DMS114 treated with DMSO at 0.1 percent for 48 hours (cell line): ENCODE measurements at regions not wholly inside any gene's neighbourhood (a gene's known extent, or its start where the extent isn't known, plus 50 kb on each side); places are given as distances from the start of the nearest gene placed in this dataset.

ENCODE experiments used
- DNase-seq: peaks from one replicate; lab custom pipeline; 2025; ENCODE audit not compliant: unreplicated experiment; lab: John Stamatoyannopoulos, UW

DNA sequence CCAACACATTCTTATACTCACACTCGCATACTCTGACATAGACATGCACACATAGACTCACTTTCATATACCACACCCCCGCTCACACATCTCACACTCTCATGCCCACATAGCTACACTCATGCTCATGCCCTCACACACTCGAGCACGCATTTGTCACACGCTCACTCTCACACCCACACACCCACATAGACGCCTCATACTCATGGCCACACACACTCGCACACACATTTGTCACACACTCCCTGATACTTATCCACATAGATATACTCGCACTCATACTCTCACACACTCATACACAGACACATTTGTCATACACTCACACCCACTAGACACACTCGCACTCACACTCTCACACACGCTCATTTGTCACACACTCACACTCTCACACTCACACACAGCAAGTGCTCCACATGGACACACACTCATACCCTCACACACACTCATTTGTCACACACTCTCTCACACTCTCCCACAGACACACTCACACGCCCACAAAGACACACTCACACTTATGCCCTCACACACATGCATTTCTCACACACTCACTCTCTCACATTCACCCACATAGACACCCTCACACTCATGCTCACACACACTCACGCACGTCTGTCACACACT is 50.9 kb downstream of the TNP1 start:
- no peak for DNase-seq

DNA sequence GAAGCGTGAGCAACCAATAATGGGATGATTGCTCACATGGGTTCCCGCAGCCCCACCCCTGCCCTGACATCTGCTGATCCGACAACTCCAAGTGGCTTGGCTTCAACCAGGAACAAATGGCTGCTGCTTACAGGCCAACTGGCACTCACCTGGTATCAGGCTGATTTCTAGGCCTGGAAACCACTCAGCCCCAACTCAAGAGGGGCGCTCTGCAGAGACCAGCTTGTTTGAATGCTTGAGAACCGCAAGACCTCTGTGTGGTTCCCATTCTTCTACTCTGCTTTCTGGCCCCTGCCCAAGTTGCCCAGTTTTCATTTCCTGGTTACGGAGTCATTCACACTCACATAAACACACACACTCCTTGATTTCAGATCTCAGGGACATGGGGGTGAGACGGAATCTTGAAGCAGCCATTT is 52.0 kb downstream of the TNP1 start:
- no peak for DNase-seq

DNA sequence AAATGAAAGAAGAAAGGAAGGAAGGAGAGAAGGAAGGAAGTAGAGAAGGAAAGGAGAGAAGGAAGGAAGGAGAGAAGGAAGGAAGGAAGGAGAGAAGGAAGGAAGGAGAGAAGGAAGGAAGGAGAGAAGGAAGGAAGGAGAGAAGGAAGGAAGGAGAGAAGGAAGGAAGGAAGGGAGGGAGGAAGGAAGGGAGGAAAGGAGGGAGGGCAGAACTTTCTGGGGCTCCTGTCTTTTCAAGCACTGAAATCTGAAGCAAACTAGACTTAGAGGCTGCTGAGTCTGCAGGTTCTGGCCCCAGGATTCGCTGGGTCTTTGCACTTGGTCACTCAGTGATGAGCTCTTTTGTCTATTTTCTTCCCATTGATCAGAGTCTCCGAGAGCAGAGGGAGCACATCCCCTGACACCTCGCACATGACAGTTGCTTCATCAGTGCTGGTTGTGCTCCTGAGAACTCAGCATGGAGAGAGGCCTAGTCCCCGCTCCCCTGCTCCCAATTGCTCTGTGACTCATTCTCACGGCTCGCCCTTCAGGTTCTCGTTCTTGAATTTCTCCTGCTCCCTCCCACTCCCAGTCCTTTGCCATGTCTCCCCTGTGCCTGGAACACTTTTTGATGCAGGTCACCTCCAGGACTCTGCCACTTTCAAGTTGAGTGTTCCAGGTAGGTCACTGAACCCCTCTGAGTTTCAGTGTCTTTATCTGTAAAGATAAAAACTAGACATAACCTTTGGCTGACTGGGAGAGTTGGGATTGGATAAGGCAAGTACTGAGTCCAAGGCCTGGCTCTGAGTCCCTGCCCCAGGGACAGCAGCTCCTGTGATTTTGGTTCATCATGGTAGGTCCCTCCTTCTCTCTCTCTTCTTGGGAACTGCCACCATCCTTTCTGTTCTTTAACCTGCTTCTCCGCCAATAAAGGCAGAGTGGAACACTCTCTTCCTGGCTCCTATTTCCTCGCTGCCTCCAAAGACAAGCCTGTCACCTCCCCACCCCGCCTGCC is 55.2 kb downstream of the TNP1 start:
- no peak for DNase-seq

DNA sequence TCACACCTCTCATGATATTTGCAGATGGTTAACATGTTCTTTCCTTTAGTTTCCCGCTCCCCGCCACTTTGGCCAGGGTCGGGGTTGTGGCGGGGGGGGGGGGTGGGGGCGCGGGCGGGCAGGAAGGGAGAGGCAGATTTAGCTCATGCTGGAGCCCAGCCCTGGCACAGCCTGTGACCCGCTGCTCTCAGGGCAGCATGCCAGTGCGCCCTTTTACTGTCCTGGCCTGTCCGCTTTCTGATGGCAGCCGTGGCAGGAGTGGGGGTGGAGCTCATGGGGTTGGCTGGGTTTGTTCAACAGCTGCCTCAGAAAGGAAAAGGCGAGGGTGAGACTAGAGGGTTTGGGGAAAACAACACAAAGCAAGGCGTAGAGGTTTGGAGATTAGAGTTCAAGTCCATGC is 56.1 kb downstream of the TNP1 start:
- no peak for DNase-seq

DNA sequence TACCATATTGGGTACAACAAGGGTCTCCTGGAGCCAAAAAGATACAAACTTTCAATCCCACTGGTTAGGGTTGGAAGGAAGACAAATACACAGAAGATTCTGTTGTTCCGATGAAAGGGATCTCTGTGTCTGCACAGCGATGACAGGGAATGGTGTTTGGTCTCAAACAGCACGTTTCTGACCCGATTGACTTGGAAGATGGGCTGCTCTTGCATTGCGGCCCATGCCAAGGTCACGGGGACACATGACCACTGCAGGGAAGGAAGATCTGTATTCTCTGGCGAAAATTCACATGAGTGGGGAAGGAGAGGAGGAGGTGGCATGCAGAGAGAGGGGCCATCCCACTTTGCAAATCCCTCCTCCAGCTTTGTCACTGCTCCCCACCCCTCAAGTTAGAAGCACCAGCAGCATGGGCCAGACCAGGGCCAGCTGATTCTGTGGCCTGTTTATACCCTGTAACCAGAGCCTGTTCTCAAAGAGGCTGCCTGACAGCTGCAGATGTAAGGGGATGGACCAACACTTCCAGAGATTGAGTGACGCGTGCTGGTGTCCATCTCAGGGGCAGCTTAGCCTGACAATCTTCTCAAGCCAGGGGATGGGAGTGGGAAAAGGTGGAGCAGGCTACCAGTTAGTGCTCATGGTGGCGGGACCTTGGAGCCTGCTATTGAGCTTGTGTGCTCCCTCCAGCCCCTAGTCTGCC is 57.2 kb downstream of the TNP1 start:
- DNase-seq: no peak

DNA sequence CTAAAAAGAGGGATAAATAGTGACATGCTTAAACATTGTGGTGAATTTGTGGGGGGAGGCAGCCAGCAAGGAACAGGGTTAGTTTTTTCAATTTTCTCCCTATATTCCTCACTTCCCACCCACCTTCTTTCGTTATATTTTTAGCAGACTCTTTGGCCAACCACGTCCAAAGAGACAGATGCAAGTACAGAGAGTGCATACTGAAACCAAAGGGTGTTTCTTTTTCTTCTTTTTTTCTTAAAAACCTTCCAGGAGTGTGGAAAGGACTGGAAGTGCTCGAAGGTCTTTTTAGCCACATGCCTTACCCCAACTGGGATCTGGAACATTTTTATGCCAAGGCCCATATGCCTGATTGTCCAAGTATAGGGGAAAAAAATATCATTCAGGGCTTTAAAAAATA is 59.0 kb downstream of the TNP1 start:
- no peak for DNase-seq

DNA sequence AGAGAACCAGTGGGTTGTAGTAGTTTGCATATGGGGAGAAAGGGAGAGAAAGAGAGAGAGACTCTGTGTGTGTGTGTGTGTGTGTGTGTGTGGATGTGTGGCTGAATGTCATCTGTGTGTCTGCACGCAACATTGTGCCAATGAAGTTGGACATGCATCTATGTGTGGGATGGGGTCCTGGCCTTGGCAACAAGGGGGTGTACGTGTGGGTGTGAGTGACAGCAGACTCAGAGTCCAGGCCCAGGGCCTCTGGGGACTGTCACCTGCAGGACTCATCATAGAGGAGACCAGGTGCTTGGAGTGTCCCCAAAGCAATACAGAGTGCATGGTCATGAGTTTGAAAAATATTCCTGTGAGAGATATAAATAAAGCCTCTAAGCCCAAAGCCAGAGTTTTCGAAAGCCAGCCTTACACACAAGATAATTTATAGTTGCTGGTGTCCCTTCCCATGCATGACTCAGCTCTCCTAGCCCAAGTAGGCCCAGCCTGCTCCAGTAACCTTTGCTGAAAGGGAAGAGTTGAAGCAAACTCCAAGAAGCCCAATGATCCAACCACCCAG is 59.9 kb downstream of the TNP1 start:
- no peak for DNase-seq

DNA sequence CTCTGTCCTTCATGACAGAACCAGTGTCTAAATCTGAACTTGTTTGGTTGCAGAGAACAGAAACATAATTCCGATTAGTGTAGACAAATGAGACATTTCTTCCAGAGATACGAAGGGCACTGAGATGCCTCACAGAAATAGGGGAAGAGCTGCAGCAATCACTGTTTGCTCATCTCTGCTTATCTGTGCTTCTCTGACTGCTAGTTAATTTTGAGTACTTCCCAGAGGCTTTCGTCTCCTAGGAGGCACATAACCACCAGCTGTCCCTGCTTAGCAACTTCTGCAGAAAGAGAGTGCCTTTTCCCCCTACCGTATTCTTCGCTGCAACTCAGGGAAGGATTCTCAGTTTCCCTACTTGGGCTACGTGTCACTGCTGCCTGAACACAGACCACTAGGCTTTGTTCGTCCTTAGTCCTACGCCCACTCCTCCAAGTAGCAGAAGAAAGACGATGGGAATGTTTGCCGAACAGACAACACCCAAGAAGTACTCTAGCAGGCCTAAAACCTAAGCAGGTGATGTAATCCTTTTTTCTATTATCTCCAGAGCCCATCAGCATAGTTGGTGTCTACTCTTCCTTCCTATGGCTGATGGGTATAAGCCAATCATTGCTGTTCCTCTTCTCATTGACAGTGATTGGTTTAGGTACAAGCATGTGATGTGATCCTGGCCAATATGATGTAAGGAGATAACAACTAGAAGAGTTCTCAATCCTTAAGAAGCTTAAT is 63.6 kb downstream of the TNP1 start:
- DNase-seq: no peak

DNA sequence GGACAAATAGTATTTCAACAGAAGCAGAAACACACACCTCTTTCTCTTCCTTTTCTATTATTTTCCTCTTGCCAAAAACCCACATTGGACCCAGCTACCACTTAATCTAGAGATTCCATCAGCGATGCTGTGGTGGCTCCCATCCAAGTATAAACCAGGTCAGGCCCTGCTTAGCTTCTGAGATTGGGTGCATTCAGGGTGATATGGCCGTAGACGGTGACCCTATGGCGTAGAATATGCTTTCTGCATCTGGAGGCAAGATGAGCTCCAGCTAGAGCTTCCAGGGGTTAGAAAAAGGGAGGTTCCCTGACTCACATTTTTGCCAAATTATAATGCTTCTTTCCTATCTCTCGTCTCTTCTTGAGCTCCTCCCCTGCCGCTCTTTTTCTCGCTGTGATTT is 66.5 kb downstream of the TNP1 start:
- DNase-seq: no peak

DNA sequence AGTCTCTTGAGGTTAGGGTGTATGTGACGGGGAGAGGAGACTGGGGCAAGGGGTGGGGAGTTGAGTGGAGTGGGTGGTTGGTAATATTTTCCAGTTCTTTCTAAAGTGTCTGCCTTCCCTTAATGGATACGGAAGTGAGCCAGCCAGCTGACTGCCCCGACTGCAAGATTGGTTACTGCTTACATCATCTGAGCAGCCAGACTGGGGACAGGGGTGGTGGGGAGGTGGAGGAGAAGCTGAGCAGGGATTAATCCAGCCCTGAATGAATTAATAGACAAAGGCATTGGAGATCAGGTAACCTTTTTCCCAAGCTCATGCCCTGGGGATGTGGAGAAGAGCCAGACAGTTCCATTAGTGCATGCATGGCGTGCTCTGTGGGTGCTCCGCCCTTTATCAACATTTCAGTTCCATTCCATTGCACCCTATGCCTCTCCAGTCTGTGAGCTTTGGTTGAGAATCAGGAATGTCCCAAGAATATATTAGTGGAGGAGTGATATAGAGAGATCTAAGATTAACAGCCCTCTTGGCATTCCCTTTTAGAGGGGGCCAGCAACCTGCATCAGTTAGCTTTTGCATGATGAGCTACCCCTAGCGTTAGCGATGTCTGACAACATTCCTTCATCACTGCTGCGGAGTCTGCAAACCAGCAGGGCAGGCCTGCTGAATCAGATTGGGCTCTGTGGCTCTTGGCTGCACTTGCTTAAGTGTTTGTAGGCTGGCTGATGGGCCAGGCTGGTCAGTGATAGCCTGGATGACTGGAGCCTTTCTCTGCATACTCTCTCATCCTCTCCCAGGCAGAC is 67.4 kb downstream of the TNP1 start:
- no peak for DNase-seq

DNA sequence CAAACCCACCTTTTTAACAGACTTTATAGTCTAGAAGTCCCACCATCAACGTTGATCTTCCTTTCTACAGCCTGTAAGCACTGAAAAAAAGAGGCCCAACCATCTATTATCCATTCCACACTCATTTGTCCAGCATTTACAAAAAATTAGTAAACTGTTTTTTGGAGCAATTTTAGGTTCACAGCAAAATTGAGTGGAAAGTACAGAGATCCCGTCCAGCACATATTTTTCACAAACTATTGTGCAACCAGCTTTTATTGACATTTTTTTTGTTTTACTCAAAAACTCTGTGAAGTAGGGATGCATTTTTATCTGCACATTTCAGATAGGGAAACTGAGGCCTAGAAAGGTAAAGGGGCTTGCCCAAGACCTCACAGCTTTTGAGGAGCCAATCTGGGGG is 68.6 kb downstream of the TNP1 start:
- DNase-seq: no peak

DNA sequence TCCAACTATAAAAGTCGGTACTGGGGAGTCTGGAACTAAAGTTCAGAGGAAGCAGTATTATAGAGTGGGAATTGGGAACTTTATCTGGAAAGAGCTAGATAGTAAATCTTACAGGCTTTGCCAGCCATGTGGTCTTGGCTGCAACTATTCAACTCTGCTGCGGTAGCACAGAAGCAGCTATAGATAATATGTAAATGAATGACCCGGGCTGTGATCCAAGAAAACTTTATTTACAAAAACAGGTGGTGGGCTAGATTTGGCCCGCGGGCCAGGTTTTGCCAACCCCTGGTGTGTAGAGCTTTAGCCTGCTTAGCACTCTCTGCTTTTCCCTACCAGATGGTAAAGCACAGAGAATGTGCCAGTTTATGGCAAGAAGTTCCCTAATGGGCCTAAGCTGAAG is 70.8 kb downstream of the TNP1 start:
- no peak for DNase-seq

DNA sequence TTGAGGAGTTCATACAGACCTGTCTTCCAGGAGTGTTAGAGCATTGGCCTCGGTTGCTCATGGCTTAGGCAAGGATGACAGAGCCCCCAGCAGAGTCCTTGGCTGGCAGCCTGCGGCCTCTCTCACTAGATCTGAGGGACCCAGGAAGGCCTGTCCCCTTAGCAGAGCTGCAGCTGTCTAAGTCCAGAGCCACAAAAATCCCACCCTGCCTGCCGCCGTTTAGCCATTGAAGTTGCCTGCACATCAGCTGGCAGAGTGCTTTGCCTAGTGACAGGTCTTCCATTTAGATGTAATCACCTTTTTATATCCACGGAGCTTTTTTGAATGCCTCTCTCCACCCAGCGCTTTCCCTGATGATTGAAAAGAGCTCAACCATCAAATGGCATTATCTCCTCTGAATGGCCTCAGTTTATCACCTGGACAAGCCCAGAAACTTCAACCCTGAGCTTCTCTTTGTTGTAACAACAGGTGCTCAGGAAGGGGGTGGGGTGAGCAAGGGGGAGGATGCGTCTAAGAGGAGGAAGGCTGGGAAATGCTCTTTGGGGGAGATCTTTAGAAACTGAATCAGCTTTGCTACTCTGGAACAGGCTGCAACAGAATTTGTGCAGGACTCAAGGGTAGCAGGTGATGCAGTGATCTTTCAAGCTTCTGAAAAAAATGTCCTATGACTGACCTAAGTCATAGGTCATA is 71.9 kb downstream of the TNP1 start:
- DNase-seq: no peak

DNA sequence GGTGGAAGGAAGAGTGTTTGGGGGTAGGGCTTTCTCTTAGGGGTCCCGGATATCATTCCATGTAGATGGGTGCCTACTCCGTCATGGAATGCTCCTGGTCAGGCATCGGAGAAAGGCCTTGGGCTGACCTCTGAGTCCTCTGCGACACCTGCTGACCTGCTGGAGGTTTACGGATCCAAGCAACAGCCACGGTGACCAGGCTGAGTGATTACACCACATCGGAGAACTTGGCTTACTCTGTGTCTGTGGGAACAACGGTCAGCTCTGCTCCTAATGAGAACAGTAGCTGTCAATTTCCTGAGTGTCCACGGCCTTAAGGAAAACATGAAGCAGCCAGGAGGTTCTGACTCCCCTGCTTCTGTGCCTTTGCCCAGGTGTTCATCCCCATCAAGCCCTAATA is 73.2 kb downstream of the TNP1 start:
- DNase-seq: no peak

DNA sequence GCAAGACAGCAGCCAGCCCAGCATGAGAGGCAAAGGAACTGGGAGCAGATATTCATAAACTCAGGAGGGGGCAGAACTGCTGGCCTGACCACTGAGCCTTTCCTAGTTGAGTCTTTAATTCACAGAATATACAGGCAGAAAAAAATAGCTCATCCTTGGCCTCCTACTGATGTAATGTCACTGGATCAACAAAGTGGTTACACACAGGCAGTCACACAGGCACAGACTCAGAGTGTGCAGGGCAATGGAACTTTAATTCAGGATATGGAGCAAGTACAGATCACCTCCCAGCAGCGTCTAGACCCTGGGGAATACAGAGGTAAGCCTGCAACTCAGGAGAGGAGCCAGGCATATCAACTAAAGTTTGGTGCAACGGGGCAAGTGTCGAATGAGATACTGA is 75.4 kb downstream of the TNP1 start:
- DNase-seq: no peak

DNA sequence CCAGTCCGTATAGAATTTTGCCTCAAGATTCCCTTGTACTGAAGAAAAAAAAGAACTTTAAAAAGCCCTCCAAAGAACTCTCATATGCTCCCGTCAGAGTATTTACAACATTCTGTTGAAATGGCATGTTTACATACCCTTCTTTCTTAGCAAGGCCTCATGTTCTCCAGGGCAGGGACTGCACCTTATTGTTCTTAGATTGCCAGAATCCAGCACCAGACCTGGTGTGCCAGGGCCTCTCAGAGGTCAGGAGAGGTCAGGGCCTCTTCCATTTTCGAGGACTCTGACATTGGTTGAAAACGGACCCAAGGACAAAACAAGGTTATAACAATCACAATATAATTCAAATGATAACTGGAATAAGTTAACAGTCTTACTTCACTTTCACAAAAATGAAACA is 78.2 kb downstream of the TNP1 start:
- DNase-seq: no peak

DNA sequence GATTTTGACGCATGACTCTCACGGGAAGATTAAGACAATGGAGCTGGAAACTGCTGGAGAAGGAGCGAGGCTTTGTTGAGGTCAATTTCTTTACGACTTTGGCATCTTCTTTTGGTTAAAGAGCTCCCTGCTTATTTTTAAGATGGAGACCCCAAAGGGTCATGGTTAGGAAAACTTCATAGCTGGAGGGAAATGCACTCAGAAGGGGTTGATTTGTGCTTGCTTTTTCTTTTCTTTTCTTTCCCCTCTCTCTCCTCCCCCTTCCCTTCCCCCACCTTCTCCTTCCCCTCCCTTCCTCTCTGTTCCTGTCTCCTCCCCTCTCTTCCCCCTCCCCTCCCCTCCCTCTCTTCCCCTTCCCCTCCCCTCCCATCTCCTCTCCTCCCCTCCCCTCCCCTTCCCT is 79.0 kb downstream of the TNP1 start:
- no peak for DNase-seq

DNA sequence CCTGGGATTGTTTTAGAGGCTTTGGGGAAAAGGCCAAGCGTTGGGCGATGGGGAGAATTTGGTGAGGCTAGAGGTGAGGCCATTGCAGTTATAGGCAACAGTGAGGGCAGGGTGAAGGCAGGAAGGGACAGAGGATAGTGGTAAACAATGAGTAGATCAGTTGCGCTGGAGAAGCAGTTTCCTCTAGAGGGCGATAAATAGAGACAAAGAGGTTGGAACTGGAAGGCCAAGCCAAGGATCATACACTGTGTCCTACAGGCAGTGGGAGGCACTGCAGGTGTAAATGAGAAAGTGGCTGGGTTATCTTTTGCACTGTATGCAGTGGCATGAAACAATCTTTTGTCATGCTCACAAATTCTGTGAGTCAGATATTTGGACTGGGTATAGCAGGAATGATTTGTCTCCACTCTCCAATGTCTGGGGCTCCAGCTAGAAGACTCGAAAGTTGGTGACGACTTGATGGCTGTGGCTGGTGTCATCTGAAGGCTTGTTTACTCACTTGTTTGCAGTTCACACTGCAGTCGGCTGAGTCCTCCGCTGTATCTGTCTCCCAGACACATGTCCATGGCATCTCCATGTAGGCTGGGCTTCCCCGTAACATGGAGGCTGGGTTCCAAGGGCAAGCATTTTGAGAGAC is 82.1 kb downstream of the TNP1 start:
- peak; percentile 15 for DNase-seq
